HK-2 (cell line): ENCODE measurements at regions not wholly inside any gene's neighbourhood (a gene's known extent, or its start where the extent isn't known, plus 50 kb on each side); places are given as distances from the start of the nearest gene placed in this dataset.
"Not testable (repeated sequence)": the region's sequence is repeated elsewhere in the genome, so short reads cannot be mapped to it uniquely, and the experiment has no call there.

Experiments
- DNase-seq: peaks from one replicate; pipeline ENCODE4 v3.0.0-alpha.2; 2018; ENCODE audit not compliant: unreplicated experiment

DNA sequence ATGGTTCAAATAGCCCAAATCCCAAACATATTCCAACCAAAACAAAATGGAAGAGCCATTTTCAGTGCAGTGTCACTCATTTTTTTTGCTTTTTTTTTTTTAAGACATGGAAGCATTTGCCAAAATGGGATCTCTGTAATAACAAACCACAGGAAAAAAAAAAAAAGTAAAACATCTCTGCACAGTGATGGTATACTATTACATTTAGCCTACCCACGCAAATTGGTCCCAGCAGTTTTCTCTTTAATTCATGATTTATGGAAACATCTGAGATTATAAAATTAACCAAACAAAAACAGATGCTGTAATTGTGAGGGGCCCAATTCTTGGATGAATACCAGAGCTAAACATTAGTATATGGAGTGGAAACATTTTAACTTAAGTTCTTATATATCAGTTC, 566.6 kb downstream of the ZNF608 start:
- DNase-seq = no peak

- no peak for DNase-seq
Observed at GRCh38 chr5:124178050-124178449, 568.4 kb downstream of the ZNF608 start.

GRCh38 chr5:124176692-124177091, 569.7 kb downstream of the ZNF608 start:
- no peak for DNase-seq

DNA sequence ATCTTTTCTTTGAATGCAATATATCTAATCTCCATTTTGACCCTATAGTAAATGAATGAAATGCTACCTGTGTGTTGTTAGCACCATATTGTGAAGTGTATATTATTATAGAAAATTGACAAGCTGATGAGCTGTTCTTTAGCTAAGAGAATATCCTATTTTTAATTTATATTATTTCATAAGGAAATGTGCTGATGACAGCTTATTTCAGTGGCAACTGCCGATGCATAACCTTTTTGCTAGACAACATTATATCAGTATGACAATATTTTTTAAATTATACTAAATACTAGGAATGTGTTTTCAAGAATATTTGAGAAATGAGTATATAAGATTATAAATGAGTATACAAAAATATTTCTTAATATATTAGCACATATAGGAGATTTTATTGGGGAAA, 573.1 kb downstream of the ZNF608 start:
- DNase-seq = no peak

DNA sequence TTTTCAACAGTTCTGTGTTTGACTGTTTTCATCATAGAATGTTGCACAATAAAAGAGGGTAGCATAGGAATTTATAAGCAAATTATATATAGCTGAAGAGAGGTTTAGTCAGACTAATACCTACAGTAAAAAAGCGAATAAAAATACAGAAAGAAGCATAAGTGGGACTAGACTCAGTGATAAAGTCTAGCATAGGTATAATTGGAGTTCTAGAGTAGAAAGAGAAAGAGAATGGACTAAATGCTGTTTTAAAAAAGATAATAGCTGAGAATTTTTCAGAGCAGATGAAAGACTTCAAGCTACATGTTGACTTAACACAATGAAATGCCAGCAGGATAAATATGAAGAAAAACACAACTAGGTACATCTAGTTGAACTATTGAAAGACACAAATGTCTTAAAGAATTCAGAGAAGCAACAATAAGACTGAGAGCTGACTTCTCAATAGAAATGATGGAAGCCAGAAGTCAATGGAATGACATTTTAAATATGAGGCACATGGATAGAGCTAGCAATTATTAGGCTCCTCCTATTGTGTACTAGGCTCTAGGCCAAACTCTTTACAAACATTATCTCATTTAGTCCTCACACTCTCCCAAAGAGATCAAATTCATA, 573.9 kb downstream of the ZNF608 start:
- DNase-seq = no peak

- DNase-seq = not testable (repeated sequence)
Observed at GRCh38 chr5:124168093-124168492, 578.3 kb downstream of the ZNF608 start.

GRCh38 chr5:124162767-124163532, 583.5 kb downstream of the ZNF608 start:
- DNase-seq = no peak

DNA sequence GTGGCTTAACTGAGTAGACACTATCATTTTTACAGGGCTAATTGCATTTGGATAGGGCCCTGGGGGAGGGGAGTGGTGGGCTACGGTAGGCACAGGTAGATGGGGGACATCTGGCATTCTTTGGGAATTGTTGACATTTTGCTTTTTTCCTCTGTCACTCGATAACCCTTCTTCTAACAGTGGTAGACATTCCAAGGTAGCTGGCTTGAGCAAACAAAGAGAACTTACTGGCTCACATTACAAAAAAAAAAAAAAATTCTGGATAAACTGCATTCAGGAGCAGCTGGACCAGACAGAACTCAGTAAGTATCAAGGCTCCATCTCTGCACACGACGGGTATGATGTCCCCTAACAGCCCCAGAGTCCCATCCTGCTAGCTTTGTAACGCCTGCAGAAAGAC, 585.2 kb downstream of the ZNF608 start:
- DNase-seq = no peak

GRCh38 chr5:124160265-124160664, 586.2 kb downstream of the ZNF608 start:
- no peak for DNase-seq

DNA sequence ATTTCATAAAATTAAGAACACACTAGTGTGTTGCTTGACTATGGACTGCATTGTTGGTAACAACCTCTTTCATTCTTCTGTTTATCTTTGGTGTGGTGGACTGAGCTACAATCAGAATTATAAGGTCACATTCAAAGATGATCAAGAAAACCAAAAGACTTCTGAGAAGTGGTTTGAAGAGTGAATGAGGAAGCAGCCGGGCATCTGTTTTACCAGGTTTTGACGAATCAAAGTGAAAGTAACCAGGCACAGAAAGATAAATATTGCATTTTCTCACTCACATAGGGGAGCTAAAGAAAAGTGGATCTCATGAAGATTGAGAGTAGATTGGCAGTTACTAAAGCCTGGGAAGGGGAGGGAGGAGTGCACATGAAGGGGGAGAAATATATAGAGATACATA, 589.1 kb downstream of the ZNF608 start:
- no peak for DNase-seq

DNA sequence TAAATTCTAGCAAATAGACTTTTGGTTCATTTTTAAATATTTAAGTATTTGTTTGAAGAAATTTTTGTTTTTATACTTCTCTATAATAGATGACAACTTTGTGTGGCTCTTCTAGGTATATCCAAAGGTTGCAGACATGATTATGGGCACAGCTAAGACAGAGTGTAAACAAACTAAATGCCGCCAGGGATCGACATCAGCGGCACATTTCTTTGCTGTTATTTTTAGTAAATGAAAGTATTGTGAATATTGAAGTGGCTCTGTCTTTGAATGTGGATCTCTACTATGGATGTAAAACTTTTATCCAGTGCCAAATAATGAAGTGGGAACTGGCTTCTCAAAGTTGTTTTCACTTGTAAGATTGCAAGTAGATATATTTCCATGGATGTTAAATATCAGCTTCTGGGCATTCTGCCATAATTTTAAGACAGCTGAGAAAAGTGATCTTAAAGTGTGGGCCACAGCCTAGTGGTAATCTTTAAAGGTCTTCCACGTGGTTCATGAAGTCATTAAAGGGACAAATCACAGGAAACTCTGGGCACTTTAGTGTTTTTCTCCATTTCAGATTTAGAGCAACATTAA, 589.9 kb downstream of the ZNF608 start:
- no peak for DNase-seq

DNA sequence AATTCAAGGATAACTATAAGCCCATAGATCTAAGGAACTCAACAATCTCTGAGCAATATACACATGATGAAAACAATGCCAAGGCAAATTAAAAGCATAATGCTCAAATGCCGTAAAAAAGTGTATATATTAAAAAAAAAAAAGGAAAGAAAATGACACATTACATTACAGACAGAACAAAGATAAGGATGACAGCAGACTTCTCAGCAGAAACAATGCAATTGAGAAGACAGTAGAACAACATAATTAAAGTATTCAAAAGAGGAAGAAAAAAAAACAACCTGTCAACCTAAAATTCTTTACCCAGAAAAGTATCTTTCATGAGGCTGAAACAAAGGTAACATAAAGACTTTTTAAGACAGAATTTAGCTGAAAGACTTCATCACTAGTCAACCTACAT, 591.7 kb downstream of the ZNF608 start:
- no peak for DNase-seq

DNA sequence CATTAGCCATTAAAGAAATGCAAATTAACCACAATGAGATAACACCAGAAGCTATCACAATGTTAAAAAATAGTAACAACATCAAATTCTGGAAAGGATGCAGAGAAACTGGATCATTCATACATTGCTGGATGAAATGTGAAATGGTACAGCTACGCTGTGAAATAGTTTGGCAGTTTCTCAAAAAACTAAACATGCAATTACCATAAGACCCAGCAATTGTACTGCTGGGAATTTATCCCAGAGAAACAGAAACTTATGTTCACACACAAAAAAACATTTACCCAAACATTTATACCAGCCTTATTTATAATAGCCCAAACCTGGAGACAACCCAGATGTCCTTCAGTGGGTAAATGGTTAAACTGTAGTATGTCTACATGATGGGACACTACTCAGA, 592.9 kb downstream of the ZNF608 start:
- no peak for DNase-seq

- no peak for DNase-seq
Observed at GRCh38 chr5:124148574-124148973, 597.9 kb downstream of the ZNF608 start.

GRCh38 chr5:124140060-124140459, 606.4 kb downstream of the ZNF608 start:
- DNase-seq = no peak

DNA sequence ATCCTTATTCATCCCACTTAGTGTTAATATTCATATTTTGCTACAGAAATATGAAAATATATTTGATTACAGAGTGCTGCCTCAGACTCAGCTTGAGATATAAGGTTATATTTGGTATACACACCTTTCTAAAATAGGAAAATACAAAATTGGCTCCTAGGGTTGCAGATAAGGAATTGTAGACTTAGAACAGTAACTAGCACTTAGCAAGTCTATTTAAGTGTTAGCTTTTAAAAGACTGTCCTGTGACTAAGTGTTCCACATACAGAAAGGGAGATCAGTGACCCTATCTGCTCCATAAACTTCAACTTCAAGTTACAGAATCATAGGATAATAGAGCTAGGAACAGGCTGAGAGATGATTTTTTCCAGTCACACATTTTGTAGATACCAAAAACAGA, 607.0 kb downstream of the ZNF608 start:
- DNase-seq = no peak

GRCh38 chr5:124136609-124137008, 609.8 kb downstream of the ZNF608 start:
- DNase-seq = no peak

GRCh38 chr5:124134941-124135340, 611.5 kb downstream of the ZNF608 start:
- DNase-seq = no peak

DNA sequence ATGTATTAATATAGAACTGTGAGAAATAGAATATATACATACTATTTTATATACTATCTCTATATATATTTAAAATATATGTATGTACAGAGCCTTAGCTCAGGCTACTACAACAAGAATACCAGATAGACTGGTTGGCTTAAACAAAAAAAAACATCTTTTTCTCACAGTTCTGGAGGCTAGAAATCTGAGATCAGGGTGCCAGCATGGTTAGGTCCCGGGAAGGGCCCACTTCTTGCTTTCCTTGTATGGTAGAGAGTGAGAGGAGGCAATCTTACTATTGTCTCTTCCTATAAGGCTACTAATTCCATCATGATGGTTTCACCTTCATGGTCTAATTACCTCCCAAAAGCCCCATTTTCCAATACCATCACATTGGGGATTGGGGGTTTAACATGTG, 613.0 kb downstream of the ZNF608 start:
- no peak for DNase-seq

DNA sequence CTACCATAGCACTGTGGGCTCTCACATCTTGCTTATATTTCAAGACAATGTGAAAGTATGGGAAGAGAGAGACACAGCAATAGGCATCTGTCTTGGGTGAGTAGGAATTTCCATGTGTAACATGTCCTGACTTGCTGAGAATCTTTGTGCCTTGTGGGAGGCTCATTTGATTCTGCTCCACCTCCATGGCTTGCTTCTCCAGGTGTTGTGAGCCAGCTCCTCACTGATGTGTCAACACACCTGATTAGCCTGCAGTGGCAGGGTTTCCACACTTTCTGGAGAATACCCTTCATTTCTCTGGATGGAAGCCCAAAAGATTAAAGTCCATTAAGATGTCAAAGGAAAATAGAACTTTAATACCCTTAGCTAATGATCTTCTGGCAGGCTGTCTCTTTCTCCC, 613.6 kb downstream of the ZNF608 start:
- DNase-seq = no peak

- DNase-seq = no peak
Observed at GRCh38 chr5:124131466-124131865, 615.0 kb downstream of the ZNF608 start.

DNA sequence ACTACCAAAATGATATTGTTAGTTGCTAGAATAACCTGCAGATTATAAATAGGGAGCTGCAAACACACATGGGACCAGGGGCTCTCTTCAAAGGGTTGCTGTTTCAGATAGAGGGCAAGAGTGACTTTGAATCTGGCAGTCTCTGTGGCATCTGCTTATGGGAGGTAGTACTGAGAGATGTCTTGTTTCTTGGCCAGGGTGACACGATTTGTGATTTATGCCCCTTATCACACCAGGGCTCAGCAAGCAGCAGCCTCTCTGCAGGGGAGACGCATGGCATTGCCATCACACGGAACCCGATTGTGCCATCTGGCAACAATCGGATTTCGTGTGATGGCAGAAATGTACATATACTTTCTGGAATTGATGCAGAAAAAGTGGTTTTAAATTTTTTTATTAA, 615.6 kb downstream of the ZNF608 start:
- no peak for DNase-seq

DNA sequence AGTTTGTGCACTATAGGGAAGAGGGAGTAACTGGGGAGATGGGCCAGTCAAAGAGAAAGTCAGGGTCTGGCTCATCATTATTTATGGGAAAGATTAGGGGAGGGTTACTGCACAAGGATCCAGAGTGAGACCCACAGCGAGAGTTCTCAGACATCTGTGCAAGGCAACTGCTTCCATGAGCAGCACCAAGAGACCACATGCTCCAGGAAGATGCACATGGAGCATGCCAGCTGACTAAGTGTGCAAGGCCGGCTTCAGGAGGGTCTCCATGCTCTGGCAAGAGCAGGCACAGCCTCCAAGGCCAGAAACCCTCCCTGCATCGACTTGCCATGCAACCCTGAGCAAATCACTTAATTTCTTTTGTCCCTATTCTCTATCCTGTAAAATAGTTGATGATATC, 616.9 kb downstream of the CSNK1G3 start:
- DNase-seq = no peak
